Pancreas (tissue), 10 donors: ENCODE measurements at regions not wholly inside any gene's neighbourhood (a gene's known extent, or its start where the extent isn't known, plus 50 kb on each side); places are given as distances from the start of the nearest gene placed in this dataset.

ENCODE experiments used
- ATAC-seq, 4 donors: fragments of 200-7000 bp; cut with Tn5 transposase; one replicate each; pipeline versions ENCODE4 v1.8.0 to v1.9.1; 2020; ENCODE audit warnings: mild to moderate bottlenecking in 4 of 4, moderate library complexity in 4 of 4
- DNase-seq, 6 donors: peaks; one replicate each; pipeline ENCODE4 v3.0.0-alpha.2; 2020
- FAIRE-seq: peaks from 2 replicates; lab custom pipeline; 2012; peaks lifted over from hg19 to GRCh38; lab: Jason Lieb, UNC
- H3K27ac ChIP-seq, 4 donors: fragments of 200-600 bp; sonication (generic); 1 replicate in 3 of 4; 2 replicates in 1 of 4; pipeline versions ENCODE4 v1.5.0 to v1.8.0; 2020
- H3K27me3 ChIP-seq, 4 donors: fragments of 200-600 bp; one replicate each; pipeline ENCODE4 v1.8.0; 2021
- H3K36me3 ChIP-seq, 3 donors: fragments of 200-600 bp; sonication (generic) in 1 of 3; one replicate each; pipeline versions ENCODE4 v1.5.0 to v1.8.0; 2020 to 2021
- H3K4me1 ChIP-seq, 3 donors: fragments of 200-600 bp; one replicate each; pipeline ENCODE4 v1.8.0; 2021
- H3K4me3 ChIP-seq, 4 donors: fragments of 200-600 bp; sonication (generic) in 2 of 4; one replicate each; pipeline versions ENCODE4 v1.5.0 to v1.8.0; 2020 to 2021
- H3K9me3 ChIP-seq, 4 donors: fragments of 200-600 bp; one replicate each; pipeline ENCODE4 v1.8.0; 2021
- WGBS, 2 donors: extraction: QIAGEN DNeasy Blood & Tissue Kit; methylation state at CpG; one replicate each; pipeline ENCODE4 v1.1.7; 2013; 5-methylcytosine and 5-hydroxymethylcytosine counted together
- intact Hi-C, 3 donors: fragments of 100-400 bp; cut with DNase I; formaldehyde crosslinking; loops; one replicate each; pipeline versions ENCODE4 v1.11.1 to v1.14.2; 2022
- TF ChIP-seq, protein P1 (sequence below), 4 donors: fragments of 200-600 bp; sonication (generic) in 3 of 4; IDR thresholded peaks; one replicate each; pipeline versions ENCODE4 v1.5.0 to v1.8.0; 2021; ENCODE audit warnings: antibody characterized with exemption in 4 of 4
- donor health status: healthy with polysubstance abuse.
- donor health status: DM: no; HTN: no; CAD: no; lungs with moderate emphysema.
- donor health status: DM: no; HTN: no; CAD: no.
- donor health status: control.
- donor health status: control.
- donor health status: Bipolar disorder and iron deficiency.
- donor health status: DM: yes; HTN: yes; CAD: no.
- donor health status: DM: no; HTN: no; CAD: no.
- donor health status: DM: no; HTN: no; CAD: no.
- donor health status: DM: yes; HTN: yes; CAD: no.

DNA sequence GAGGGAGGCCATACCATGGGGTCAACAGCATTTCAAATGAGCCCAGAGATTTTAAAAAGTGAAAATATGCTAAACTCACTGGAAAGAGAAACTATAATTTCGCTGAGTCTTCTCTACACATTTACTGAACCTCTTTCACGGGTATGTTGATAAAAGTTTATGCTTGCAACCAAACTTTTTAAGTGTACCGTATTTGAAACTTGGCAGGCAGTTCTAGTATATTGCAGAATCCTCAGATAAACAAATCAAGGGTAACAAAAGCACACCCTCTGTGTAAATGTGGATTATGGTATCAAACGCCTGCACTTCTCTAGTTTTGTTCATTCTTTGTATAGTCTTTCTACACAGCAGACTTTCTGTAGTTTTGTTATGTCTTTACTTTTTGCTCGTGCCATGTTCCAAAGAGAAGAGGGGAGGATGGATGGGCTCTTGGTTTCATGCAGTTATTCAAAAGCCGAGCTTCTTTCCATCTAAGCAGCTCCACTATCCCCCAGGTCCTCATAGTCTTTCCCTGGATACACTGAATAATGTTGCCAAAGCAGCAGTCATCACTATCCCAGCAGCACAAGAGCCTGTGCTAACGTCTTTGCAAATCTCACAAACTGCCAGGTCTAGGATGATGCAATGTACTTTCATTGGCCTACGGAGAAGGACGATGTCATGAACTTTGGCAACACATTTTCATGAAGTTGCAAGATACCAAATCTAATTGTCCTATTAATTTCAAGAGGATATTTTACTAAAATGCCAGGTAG is 131.2 kb downstream of the MPP7 start:
- Histone ChIP-seq H3K4me1 (no peaks in the 10 kb centered on the region), H3K36me3 (no peaks in the 10 kb centered on the region), H3K4me3 (no peak overlapping the region), H3K27ac (no peak overlapping the region), H3K27me3 (no peaks in the 10 kb centered on the region), H3K9me3 (no peaks in the 10 kb centered on the region)
- intact Hi-C loops, result loop anchor here in 1 of 3 donors (10.0 kb wide), 1 partner anchor 427 kb away; the partner anchor contains the start of gene MKX
- TF ChIP-seq, protein P1, sequence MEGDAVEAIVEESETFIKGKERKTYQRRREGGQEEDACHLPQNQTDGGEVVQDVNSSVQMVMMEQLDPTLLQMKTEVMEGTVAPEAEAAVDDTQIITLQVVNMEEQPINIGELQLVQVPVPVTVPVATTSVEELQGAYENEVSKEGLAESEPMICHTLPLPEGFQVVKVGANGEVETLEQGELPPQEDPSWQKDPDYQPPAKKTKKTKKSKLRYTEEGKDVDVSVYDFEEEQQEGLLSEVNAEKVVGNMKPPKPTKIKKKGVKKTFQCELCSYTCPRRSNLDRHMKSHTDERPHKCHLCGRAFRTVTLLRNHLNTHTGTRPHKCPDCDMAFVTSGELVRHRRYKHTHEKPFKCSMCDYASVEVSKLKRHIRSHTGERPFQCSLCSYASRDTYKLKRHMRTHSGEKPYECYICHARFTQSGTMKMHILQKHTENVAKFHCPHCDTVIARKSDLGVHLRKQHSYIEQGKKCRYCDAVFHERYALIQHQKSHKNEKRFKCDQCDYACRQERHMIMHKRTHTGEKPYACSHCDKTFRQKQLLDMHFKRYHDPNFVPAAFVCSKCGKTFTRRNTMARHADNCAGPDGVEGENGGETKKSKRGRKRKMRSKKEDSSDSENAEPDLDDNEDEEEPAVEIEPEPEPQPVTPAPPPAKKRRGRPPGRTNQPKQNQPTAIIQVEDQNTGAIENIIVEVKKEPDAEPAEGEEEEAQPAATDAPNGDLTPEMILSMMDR (IDR thresholded peaks at IDR 0.05), result no peak
- DNase-seq, result no peak
- ATAC-seq, result peak in 2 of 4 donors; percentile 51 to 62
- WGBS, 2 donors, result 74 to 76% methylated on average over 9 of the region's 9 CpGs
- FAIRE-seq, result no peak

DNA sequence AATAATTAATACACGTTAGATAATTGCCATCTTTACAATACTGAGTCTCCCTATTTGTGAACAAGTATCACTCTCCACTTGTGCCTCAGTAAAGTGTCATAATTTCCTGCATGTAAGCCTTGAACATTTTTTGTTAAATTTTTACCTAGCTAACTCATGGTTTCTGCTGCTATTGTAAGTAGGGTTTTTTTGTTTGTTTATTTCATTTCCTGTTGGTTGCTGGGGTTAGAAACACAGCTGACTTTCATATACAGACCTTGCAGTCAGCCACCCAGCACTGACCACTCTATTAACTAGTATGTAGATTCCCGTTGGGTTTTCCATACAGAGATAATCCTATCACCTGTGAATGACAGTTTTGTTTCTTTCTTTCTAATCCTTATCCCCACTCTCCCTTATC is 133.3 kb downstream of the MPP7 start:
- H3K4me3 ChIP-seq, result no peak overlapping the region
- intact Hi-C loops, result no loop called here
- WGBS, 2 donors, result 49 to 60% methylated on average over 2 of the region's 2 CpGs
- ATAC-seq (no peak), FAIRE-seq (no peak), DNase-seq (no peak)
- no peaks in the 10 kb centered on the region for H3K27me3 ChIP-seq
- TF ChIP-seq, protein P1 (IDR thresholded peaks at IDR 0.05), result no peak
- no peaks in the 10 kb centered on the region for H3K9me3 ChIP-seq
- H3K27ac ChIP-seq, result no peak overlapping the region
- no peaks in the 10 kb centered on the region for H3K4me1 ChIP-seq
- no peaks in the 10 kb centered on the region for H3K36me3 ChIP-seq

DNA sequence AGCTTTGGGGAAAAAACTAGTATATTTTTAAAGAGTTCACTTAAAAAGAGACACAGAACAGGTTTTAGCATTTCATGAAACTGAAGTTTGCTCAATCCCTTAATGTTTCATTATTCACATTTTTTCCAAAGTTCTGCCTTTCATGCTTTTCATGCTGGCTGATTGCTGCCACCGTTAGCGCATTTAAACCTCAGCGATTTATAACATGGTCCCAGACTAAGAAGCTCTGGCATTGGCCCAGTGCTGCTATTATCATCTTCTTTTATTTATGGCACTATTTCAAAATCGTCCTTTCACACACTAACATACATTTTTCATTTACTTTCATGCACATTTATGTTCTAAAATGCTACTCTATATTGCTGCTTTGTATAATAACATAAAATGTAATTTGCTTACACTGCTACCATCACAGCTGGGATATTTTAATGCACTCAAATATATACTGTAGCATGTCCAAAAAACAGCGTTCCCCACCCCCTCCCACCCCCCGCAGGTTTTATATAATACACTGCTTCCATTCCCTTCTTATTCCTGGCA is 141.9 kb downstream of the MPP7 start:
- intact Hi-C loops, result no loop called here
- no peak for DNase-seq
- no peaks in the 10 kb centered on the region for H3K4me1 ChIP-seq
- TF ChIP-seq, protein P1 (IDR thresholded peaks at IDR 0.05), result no peak
- H3K9me3 ChIP-seq, result no peaks in the 10 kb centered on the region
- H3K27me3 ChIP-seq, result no peaks in the 10 kb centered on the region
- no peaks in the 10 kb centered on the region for H3K36me3 ChIP-seq
- H3K27ac ChIP-seq, result no peak overlapping the region
- ATAC-seq, result no peak
- FAIRE-seq, result no peak
- 85 to 92% methylated on average over 6 of the region's 6 CpGs for WGBS, 2 donors
- no peak overlapping the region for H3K4me3 ChIP-seq

DNA sequence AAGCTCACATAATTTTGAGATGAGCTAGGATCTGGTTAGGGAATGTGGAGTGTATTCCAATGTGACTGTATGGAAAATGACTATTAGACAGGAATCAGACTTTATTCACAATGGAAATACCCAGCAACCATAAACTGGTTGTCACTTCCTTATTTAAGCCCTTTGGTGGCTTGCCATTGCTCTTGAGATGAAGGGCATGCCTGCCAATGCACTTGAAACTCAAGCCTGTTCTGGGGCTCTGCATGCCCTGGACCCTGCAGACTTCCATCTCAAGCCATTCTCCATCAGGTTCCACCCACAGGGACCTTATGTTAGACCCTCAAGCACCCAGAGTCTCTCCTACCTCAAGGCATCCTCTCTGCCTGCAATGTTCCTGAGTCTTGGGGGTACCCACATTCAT is 145.5 kb downstream of the MPP7 start:
- DNase-seq (no peak), ATAC-seq (no peak), FAIRE-seq (no peak)
- TF ChIP-seq, protein P1 (IDR thresholded peaks at IDR 0.05), result no peak
- Histone ChIP-seq H3K4me1 (no peaks in the 10 kb centered on the region), H3K36me3 (no peaks in the 10 kb centered on the region), H3K9me3 (no peaks in the 10 kb centered on the region), H3K4me3 (no peak overlapping the region), H3K27ac (no peak overlapping the region), H3K27me3 (no peaks in the 10 kb centered on the region)
- intact Hi-C loops, result no loop called here

DNA sequence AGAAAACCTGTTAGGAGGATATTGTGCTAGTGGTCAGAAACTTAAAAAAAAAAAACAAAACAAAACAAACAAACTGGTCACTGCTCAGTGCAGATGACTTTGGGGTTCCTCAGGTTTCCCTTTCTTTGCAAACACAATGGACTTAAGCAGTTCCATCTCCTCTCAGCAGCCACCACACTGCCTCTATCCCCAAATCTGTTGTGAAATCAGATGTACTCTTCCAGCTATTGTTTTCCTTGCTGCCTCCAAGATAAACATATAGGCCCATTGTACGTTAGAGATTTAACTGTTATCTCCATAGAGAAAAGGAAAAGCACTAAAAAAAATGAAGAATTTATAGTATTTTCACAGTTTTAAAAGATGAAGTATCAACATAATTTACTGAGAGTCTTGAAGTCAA is 147.1 kb downstream of the MPP7 start:
- Histone ChIP-seq H3K9me3 (no peaks in the 10 kb centered on the region), H3K4me1 (no peaks in the 10 kb centered on the region), H3K36me3 (no peaks in the 10 kb centered on the region), H3K27ac (no peak overlapping the region), H3K27me3 (no peaks in the 10 kb centered on the region), H3K4me3 (no peak overlapping the region)
- intact Hi-C loops, result no loop called here
- no peak for FAIRE-seq
- no peak for DNase-seq
- ATAC-seq, result no peak
- WGBS, 2 donors, result 40 to 50% methylated on average over 1 of the region's 1 CpG
- TF ChIP-seq, protein P1 (IDR thresholded peaks at IDR 0.05), result no peak
